ENCODE measurements at regions not wholly inside any gene's neighbourhood (a gene's known extent, or its start where the extent isn't known, plus 50 kb on each side); places are given as distances from the start of the nearest gene placed in this dataset.

- intact Hi-C loops (cut with micrococcal nuclease), result no loop called here
- DNase-seq, result no peak
- no peak for ATAC-seq
Observed at GRCh38 chr9:8205576-8205975, 406.0 kb upstream of the DMAC1 start.

GRCh38 chr9:8189881-8190280, 390.3 kb upstream of the DMAC1 start:
- intact Hi-C loops (cut with micrococcal nuclease), result no loop called here
- DNase-seq, result no peak
- no peak for ATAC-seq

- intact Hi-C loops (cut with micrococcal nuclease), result no loop called here
Observed at GRCh38 chr9:8188723-8189407, 389.3 kb upstream of the DMAC1 start.

GRCh38 chr9:8186560-8186959, 387.0 kb upstream of the DMAC1 start:
- ATAC-seq (no peak), DNase-seq (no peak)
- intact Hi-C loops (cut with micrococcal nuclease), result no loop called here

More at GRCh38 chr9:8188723-8189407, 389.3 kb upstream of the DMAC1 start:
- ATAC-seq (no peak), DNase-seq (no peak)

- no peak for ATAC-seq
- no peak for DNase-seq
- intact Hi-C loops (cut with micrococcal nuclease), result no loop called here
Observed at GRCh38 chr9:8183618-8184017, 384.0 kb upstream of the DMAC1 start.

GRCh38 chr9:8179381-8180053, 379.9 kb upstream of the DMAC1 start:
- intact Hi-C loops (cut with micrococcal nuclease), result no loop called here
- no peak for DNase-seq
- no peak for ATAC-seq

- no peak for DNase-seq
- intact Hi-C loops (cut with micrococcal nuclease), result no loop called here
- ATAC-seq, result no peak
Observed at GRCh38 chr9:8172000-8172399, 372.4 kb upstream of the DMAC1 start.

GRCh38 chr9:8168916-8169438, 369.4 kb upstream of the DMAC1 start:
- intact Hi-C loops (cut with micrococcal nuclease), result loop anchor here (5.0 kb wide), 1 partner anchor 738 kb away; no protein-coding TSS in a partner anchor
- DNase-seq (no peak), ATAC-seq (peak; percentile 48)

- intact Hi-C loops (cut with micrococcal nuclease), result no loop called here
- ATAC-seq, result no peak
- DNase-seq, result no peak
Observed at GRCh38 chr9:8160787-8161186, 361.2 kb upstream of the DMAC1 start.

- intact Hi-C loops (cut with micrococcal nuclease), result no loop called here
- ATAC-seq, result no peak
- no peak for DNase-seq
Observed at GRCh38 chr9:8158574-8158973, 359.0 kb upstream of the DMAC1 start.

GRCh38 chr9:8157683-8158324, 358.2 kb upstream of the DMAC1 start:
- ATAC-seq, result no peak
- intact Hi-C loops (cut with micrococcal nuclease), result no loop called here
- DNase-seq, result no peak

- ATAC-seq (no peak), DNase-seq (no peak)
- intact Hi-C loops (cut with micrococcal nuclease), result no loop called here
Observed at GRCh38 chr9:8156346-8156745, 356.8 kb upstream of the DMAC1 start.

- intact Hi-C loops (cut with micrococcal nuclease), result no loop called here
- no peak for ATAC-seq
- no peak for DNase-seq
Observed at GRCh38 chr9:8155706-8156105, 356.1 kb upstream of the DMAC1 start.

GRCh38 chr9:8143677-8144076, 344.1 kb upstream of the DMAC1 start:
- DNase-seq (no peak), ATAC-seq (no peak)
- intact Hi-C loops (cut with micrococcal nuclease), result no loop called here

GRCh38 chr9:8140557-8140956, 341.0 kb upstream of the DMAC1 start:
- intact Hi-C loops (cut with micrococcal nuclease), result no loop called here
- no peak for DNase-seq
- ATAC-seq, result no peak

GRCh38 chr9:8139756-8140155, 340.2 kb upstream of the DMAC1 start:
- DNase-seq (no peak), ATAC-seq (no peak)
- intact Hi-C loops (cut with micrococcal nuclease), result no loop called here

GRCh38 chr9:8136477-8136876, 336.9 kb upstream of the DMAC1 start:
- ATAC-seq (no peak), DNase-seq (no peak)
- intact Hi-C loops (cut with micrococcal nuclease), result no loop called here

GRCh38 chr9:8134635-8135034, 335.1 kb upstream of the DMAC1 start:
- DNase-seq, result no peak
- no peak for ATAC-seq
- intact Hi-C loops (cut with micrococcal nuclease), result no loop called here

GRCh38 chr9:8133606-8134005, 334.0 kb upstream of the DMAC1 start:
- ATAC-seq (no peak), DNase-seq (no peak)
- intact Hi-C loops (cut with micrococcal nuclease), result no loop called here

GRCh38 chr9:8115570-8115969, 316.0 kb upstream of the DMAC1 start:
- ATAC-seq (no peak), DNase-seq (no peak)
- intact Hi-C loops (cut with micrococcal nuclease), result no loop called here
